ENCODE measurements at regions not wholly inside any gene's neighbourhood (a gene's known extent, or its start where the extent isn't known, plus 50 kb on each side); places are given as distances from the start of the nearest gene placed in this dataset.

DNA sequence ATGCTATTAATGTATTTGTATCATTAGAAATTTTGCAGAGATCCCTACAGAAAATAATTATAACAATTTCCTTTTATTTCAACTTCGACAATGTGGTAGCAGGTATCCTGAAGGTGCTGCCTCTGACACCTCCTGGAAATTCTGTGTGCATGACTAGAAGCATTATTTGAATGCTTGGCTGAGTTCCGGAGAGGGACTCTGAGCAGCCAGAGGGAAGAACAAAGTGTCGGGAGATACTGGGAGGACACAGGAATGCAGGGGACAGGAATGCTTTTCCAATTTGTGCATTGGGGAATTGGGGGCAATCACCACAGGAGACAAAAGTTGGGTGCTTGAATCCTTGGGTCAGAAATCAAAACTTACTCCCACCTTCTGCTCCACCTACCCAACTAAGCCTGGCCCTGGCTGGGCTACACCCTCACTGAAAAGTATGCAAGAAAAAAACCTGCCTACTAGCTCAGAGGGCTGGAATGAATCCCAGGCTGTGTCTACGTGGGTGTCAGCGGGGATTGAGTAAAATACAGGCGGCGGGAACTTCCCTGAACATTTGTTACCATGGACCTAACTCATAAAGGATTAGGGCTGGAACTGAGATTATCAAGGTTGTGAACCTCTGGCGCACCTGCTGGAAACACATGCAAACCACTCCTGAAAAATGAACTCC, 299.3 kb downstream of the SOX11 start:
- DNase-seq, result no peak

DNA sequence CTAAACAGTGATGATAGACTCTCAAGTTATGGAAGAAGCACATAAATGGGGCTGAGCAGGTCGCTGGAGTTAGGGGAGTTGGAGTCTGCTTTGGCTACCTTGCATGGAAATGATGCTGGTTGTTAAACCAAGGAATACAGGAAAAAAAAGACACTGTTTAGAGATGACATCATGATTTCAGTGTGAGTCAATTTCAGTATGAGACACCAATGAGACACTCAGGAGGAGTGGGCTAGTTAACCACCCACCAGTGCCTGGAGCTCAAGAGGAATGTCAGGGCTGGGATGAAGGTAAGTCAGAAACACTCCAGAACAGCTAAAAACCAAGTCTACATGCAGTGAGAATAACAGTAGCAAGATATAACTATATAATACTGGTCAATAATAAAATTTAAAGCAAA, 303.6 kb downstream of the SOX11 start:
- no peak for DNase-seq

DNA sequence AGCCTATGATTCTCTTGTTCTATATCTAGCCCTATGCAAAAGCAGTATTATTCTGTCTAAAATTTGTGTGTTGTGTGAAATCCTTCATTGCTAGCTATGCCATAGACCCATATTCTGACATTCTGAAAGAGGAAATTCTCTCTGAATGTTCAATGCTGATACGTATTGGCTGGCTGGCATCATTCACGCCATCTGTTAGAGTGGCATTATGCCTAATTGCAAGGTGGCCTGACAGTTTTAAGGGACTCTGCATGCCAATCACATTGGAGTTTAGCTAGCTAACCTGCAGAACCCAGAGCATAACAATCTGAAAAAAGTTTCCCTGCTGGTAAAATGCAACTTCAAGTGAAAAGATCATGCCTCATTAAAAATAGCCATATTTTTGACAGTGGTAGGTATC, 316.0 kb downstream of the SOX11 start:
- no peak for DNase-seq

DNA sequence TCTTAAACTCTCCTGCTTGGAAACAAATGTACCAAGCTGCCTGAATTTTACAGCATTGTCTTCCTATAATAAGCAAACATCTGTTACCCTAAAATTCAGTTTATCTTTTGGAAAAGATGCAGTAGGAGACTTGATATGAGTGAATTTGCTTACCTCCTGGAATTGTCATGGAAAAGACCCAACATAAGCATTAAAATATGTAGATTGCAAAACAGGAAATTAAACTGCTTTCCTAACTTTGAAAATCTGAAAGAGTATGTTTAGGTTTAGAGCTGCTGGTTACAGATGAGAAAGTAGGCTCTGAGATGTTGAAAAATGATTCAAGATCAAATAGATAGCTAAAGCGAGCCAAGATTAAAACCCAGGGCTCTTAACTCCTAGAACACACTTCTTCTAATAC, 316.5 kb downstream of the SOX11 start:
- no peak for DNase-seq

DNA sequence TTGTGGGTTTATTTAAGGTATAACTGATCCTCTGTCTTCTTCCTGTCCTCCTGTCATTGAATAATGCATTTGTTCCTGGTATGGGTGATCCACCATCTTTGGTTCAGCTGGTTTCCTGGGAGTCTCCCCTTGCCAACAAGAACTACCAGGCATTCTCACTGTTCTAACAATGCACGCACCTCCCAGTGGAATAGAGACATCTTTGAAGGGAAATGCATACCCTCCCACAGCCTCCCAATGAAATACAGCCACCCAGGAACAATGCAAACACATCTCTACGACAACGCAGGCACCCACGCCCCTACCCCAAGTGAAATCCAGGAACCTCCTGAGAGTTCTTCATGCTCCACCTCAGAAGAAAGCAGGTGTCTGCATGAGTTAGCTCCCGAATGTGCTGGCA, 318.0 kb downstream of the SOX11 start:
- no peak for DNase-seq

DNA sequence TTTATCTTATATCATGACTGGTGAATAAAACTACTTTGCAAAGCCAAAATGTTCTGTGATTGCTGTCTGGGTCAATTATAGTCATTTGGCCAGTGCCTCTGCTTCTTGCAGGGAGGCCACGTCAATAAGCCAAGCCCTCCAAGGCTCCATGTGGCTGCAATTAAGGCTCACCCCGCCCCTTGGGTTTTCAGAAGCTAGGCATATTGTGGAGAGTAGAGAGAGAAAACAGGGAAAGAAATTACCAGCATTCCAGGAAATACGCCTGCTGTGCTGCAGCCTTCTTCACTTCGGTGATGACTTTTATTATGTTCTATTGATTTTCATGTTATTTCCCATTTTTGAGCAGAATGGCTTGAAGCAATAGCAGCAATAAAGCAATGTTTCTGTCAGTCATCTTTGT, 319.7 kb downstream of the SOX11 start:
- no peak for DNase-seq

DNA sequence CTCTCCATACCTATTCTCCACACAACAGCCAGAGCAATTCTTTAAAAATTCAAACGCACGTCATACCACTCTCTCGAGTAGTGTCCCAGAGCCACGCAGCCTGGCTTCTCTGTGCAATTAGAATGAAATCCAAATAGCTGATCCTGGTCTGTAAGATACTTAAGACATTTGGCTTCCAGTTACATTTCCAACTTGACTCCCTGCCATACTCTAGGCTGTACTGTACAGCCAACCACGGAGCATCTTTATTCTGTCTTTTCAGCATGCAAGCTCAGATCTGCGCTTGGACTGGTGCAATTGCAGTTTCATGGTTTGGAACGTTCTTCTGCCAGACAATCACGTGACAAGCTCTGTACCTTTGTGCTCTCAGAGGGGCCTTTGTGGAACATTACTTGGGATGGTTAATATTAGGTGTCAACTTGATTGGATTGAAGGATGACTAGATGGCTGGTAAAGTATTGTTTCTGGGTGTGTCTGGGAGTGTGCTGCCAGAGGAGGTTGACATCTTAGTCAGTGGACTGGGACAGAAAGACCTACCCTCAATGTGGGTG, 325.6 kb downstream of the SOX11 start:
- DNase-seq, result no peak

DNA sequence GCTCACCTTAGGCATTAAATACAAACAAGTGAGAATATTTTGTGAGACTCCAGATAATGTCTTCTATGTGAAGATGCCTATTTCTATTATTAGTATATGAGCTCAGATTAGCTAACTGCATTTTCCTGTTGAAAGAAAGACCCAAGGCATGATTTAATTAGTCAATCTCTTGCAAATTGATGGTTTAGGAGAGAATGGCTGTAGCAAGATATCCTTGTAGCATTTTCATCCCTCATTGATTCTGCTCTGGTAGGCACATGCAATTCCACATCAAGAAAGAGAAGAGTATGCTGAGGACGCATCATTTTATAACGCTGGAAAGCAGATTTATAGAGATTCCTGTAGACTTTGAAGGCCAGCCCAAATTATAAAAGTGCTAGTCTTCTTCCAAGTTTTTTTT, 332.0 kb downstream of the SOX11 start:
- DNase-seq, result no peak

DNA sequence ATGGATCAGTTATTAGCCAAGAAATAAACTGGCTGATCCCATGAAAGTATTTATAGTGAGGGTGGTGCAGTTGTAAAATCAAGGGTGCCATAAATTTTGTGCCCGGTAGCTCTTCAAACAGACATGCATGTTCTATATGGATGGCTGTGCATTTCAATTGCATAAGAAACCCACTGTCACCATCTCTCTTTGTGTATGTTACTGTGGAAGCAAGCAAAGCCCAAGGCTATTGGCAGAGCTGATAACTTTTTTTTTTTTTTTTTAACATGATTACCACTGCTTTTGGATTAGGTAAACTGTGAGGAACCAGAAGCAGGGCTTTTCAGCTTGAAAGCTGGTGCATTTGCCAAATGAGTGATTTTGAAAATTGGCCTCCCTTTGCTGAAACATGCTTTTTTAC, 332.6 kb downstream of the SOX11 start:
- DNase-seq, result no peak

DNA sequence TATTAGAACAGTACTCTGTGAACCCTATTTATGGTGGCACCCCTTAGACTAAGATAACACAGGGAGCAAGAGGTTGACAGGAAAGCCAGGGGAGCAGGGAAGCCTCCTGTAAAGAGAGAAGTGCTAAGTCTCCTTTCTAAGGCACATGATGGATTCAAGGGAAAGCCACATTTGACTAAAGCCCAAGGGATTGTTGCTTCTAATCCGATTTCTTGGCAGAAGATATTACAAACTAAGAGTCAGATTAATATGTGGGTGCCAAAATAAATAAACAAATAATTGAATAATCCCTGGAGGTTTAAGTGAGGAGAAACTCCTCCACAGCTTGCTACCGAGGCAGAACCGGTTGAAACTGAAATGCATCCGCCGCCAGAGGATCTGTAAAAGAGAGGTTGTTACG, 333.2 kb downstream of the SOX11 start:
- DNase-seq, result no peak

DNA sequence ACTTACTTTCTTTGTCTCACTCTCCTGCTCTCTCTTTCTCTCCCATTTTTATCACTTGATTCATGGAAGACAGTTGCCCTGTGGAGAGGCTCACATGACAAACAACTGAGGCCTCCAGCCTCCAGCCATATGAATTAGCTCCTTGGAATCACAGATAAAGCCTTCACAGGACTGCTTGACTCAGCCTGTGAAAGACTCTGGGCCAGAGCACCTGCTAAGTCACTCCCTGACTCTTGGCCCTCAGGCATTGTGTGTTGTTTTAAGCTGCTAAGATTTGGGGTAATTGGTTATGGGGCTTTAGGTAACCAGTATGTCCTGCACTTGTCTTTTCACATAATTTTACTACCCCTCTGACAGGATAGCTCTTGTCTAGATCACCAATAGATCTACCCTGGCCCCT, 334.9 kb downstream of the SOX11 start:
- DNase-seq, result no peak

DNA sequence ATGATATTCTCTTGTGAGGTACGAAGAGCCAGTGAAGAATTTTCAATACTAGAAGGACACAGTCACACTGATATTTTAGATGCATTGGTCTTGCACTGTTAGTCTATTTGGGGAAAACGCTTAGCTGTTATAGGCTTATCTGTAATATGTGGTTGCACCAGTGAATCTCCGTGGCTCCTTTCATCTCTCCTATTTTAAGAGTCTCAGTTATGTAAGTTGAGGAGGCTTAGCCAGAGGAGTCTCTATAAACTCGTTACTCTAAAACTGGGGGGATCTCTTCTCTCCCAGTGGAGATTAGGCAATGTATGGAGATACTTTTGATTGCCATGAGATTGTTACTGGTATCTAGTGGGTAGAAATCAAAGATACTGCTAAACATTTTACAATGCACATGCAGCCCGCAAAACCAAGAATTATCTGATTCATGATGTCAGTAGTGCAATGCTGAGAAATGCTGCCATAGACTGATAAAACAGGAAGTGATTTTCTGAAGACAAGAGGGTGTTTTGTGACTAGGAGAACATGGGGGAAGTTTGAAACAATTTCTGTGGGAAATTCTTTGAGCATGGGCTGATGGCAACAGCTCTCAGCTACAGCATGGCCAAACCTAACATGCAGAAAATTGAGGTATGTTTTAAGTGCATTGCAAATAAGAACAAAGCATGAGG, 339.1 kb downstream of the SOX11 start:
- DNase-seq, result no peak

DNA sequence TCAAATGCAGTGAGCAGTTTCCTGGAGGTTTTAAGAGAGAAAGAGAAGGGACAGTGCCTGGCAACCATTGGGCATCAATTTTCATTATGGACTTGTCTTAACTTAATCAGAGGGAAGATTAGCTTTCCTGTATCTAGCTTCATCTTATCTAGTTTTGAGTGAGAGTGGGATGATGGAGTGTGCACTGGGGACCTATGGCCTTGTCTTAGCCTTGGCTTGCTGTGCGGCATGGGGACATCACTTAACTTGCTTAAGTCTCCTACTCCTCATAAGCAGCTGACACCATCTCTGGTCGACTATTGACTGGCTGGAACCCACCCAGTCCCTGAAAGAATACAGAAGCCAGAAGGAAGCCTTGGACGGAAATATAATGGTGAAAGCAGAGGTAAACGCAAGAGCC, 344.0 kb downstream of the SOX11 start:
- DNase-seq, result no peak

DNA sequence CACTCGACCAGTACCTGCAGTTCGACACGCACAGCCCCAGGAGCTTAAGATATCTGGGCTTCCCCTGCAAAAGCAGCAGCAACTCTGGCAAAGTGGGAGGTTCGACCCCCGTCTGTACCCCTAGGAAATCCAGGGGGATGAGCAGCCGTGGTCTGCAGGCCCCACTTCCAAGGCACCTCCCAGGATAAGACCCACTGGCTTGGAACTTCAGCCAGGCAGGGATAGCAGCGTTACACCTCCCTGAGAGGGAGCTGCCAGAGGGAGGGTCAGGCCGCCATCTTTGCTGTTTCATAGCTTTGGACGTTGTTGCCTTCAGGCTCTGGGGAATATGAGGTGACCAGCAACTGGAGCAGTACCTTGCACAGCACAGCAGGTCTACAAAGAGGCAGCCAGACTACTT, 351.1 kb downstream of the SOX11 start:
- DNase-seq, result no peak

DNA sequence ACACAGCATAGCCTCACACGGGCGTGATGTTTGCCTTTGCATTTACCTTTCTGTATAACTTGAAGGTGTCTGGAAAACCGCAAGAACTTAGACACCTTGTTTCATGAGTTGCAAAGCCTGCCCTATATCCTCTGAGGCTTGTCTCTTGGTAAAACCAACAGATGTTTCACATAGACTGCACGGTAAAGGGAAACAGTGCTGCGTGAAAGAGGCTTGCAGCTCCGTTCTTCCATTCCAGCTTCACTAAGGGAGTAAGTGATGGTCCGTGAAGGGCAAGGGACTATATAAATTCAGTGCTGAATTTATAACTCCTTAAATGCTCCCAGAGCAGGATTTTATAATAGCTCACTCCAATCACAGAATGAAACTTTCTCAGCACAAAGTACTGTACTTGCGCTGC, 360.5 kb downstream of the SOX11 start:
- no peak for DNase-seq

DNA sequence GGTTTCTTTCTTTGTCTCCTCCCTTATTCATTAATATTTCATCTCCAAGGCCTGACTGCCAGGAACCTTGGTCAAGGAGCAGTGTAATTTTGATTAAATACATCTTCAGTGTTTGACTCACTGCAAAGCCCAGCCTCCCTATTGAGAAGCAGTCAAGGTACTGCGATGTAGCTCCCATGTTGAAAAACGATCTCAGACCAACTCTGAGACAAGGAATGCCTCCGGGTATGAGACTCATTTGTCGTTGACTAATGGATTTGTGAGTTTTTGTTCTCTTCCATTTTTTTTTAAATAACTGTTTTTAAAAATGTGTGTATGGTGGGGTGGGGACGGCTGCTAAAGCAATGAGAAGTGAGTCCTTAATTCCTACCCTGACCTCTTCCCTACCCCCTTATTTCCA, 361.6 kb downstream of the SOX11 start:
- no peak for DNase-seq

DNA sequence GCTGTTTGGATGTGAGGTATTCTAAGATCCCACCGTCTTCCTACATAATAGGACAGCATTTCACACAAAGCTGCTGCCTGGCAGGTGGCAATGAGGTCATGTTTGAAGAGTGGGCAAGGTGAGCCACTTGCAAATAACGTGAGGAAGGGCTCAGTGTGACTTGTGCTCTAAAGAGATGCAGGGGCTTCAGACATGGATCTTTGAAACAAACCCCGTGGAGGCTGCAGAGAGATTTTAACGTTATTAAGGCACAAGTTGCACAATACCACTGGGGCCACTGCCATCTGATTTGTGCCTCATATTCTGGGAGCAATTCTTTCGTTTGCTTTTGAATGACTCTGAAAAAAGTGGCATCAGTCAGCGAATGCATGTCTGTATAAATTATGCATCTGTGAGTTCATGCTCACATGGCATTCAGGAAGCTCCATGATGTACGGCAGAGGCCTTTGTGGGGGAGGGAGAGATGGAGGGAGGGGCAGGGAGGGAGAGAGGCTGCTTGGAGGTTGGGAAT, 362.0 kb downstream of the SOX11 start:
- DNase-seq, result no peak

DNA sequence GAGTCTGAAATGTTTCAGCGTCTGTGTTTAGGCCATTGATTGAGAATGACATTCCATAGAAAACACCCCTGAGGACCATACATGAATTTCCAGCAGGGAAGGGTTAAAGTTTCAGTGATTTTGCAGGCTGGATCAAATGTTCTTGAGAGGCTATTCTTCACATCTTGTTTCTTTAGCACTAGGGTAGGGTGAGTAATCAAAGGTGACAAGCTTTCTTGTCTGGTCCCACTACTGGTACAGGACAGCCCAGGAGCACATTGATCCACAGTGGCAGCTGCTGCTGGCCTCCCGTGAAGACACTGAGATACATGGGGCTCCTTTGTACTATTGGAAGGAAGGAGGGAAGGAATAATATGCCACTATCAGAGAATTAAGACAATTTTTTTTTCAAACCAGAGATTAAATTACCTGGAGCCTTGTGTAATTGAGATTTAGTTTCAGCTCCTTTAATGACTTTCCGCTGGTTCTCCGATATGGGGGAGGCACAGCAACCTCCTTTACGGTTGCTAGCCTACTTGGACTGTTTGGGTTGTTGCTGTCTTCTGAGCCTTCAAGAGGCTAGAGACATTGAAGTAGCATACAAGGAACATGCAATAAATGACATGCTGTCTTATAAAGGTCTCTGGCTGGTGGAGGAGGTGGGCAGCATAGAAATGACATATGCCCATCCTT, 368.9 kb downstream of the SOX11 start:
- no peak for DNase-seq

DNA sequence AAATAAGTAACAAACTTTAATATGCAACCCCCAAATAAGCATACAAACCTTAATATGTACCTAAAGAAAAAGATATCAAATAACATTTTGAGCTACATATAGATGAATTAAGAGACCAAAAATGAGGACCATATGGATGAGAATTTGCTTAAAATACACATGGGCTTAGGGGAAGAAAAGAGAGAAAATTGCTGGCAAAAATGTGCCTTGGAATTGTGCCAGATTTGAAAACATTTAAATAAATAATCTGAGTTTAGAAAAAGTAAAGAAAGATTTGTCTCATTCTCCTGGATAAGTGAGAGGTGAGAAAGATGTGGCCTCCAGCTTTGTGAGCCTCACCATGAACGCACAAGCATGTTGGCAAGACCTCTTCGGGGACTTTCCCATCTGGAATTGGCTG, 372.6 kb downstream of the SOX11 start:
- DNase-seq, result no peak

DNA sequence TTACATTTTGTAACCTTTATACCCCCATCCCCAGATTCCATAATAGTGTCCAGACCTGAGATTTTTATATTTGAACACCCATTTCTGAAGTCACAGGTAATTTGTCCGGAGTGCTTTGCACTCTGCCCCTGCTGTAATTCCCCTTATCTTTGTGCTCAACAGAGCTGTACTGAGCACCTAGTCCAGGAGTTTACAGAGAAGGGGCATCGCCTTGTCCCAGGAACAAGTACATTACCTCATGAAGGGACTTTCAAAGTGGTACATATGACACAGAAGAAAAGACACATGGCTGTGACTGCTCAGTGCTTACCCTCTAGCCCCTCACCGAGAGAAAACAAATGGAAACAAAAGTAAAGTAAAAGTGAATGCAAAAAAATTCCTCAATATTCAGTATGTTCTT, 373.5 kb downstream of the SOX11 start:
- DNase-seq, result no peak

DNA sequence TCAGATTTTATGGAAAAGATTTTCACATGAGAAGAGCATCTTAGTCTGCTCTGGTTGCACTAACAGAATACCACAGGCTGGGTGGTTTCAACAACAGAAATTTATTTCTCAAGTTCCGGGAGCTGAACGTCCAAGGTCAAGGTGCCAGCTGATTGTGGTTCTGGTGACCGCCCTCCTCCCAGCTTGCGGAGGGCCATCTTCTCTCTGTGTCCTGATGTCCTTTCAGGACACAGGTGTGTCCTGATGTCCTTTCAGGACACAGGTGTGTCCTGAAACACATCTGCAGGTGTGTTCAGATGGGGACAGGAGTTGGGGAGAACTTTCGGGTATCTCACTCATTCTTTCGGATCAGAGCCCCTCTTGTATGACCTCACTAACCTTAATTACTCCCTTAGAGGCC, 374.9 kb downstream of the SOX11 start:
- no peak for DNase-seq

DNA sequence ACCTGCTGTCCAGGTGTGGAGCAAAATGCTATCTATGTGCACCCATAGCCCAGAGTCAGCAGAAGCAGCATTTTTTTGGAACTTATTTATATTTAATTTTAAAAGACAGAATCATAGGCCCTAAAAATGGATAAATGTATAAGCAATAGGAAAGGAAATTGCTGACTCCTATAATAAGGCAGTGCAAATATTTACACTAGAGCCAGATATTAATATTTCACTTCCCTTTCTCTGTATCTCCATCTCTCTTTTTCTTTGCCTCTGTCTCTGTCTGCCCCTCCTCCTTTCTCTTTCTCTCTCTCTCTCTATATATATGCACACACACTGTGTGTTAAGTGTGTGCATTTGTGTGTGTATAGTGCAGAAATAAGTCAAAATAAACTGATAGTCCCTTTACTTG, 375.6 kb downstream of the SOX11 start:
- no peak for DNase-seq

DNA sequence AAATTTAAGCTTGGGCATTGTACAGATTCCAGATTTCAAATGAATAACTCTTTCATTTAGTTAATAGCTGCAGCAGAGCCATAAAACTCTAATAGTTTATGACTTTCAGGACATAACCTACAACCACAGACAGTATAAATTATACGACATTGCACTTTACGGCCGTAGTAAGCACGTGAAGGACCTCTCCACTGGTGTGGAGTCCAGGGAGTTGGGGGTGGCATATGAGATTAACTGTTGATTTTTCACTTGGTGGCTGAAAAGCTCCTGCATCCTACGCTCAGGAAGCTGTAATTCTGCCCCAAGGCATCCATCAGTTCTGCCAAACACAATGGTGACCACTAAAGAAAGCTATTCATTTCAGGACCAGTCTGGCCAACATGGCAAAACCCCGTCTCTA, 376.2 kb downstream of the SOX11 start:
- no peak for DNase-seq

DNA sequence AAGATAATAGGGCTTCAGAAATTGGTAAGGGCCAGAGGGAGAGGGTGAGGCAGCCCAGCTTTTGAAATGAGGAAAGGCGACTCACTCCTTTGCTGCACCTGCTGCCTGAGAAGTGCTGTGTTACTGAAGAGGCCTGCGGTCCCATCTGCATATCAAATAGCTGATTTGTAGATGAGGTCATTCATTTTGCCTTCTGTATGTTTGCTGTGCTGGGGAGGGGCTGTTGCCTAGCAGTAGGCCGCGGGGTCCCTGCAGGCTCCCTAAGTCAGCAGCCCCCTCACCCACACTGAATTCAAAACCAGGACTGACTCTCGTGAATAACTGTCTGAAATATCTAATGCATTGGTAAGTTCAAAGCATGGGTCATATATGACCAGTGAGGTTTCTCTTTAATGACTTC, 377.2 kb downstream of the SOX11 start:
- DNase-seq, result no peak
